C4-2B (cell line): ENCODE measurements at regions not wholly inside any gene's neighbourhood (a gene's known extent, or its start where the extent isn't known, plus 50 kb on each side); places are given as distances from the start of the nearest gene placed in this dataset.

Experiments used
- H3K27ac ChIP-seq: fragments of 450-650 bp; 2 replicates; pipeline ENCODE4 v1.5.1; 2017
- ZFX ChIP-seq: fragments of 450-650 bp; IDR thresholded peaks from 2 replicates; pipeline ENCODE4 v1.6.1; 2017
- TF ChIP-seq, protein P1 (sequence below): fragments of 450-650 bp; conservative IDR thresholded peaks from 2 replicates; pipeline ENCODE4 v1.5.1; 2017; ENCODE audit warnings: mild to moderate bottlenecking

DNA sequence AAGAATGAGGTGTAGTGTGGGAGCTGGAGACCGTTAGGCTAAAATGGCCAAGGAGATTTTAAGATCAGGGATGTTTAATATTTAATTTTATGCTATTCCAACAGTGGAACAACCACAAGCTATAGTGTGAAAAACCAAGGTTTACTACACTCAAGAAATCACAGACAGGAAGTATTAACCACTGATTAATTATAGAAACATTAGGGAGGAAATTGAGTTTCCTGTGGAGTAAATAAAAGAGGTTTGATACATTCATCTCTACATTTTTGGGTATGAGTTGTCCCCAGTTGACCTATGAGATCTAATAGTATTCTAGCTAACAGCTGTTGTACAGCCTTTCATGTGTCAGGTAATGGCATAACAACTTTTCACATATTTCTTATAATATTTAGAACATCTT, 103.7 kb upstream of the MPDZ start:
- TF ChIP-seq, protein P1, sequence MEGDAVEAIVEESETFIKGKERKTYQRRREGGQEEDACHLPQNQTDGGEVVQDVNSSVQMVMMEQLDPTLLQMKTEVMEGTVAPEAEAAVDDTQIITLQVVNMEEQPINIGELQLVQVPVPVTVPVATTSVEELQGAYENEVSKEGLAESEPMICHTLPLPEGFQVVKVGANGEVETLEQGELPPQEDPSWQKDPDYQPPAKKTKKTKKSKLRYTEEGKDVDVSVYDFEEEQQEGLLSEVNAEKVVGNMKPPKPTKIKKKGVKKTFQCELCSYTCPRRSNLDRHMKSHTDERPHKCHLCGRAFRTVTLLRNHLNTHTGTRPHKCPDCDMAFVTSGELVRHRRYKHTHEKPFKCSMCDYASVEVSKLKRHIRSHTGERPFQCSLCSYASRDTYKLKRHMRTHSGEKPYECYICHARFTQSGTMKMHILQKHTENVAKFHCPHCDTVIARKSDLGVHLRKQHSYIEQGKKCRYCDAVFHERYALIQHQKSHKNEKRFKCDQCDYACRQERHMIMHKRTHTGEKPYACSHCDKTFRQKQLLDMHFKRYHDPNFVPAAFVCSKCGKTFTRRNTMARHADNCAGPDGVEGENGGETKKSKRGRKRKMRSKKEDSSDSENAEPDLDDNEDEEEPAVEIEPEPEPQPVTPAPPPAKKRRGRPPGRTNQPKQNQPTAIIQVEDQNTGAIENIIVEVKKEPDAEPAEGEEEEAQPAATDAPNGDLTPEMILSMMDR: no peak
- H3K27ac ChIP-seq: no peak overlapping the region

DNA sequence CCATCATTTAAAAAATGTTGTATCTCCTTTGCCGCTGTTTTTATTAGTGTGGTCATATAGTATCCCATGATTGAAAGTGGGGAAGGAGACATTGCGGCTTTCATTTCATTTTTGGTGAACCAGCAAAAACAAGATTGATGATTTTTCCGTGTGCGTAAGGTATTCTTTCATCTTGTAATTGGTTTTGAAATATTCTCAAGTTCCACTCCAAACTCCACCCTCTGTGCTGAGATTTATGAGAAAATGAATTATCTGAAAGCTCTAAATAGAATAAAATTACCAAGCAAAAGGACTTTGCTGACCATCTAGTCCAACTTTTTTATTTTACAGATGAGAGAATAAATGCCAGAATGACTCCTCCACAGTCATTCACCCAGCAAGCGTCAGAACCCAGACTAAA, 103.1 kb upstream of the MPDZ start:
- TF ChIP-seq ZFX: no peak
- TF ChIP-seq, protein P1: no peak

DNA sequence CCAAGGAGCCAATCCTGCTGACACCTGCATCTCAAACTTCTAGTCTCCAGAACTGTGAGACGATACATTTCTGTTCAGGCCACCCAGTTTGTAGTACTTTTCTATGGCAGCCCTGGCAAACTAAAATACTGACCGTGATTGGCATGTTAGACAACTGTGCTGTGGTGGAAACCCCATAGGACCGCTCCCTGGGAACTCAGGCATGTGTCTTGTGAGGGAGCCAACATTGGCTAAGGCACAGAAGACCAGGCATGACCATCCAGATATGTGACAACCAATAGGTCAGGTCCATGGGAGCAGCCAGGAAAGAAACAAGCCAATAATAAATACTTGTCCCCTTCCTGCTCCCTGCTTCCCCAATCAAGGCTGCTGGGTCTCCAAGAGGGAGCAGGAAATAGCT, 101.4 kb upstream of the MPDZ start:
- no peak overlapping the region for H3K27ac ChIP-seq
- TF ChIP-seq ZFX: no peak
- TF ChIP-seq, protein P1: no peak

More for the DNA sequence above, 103.1 kb upstream of the MPDZ start:
- no peak overlapping the region for H3K27ac ChIP-seq

DNA sequence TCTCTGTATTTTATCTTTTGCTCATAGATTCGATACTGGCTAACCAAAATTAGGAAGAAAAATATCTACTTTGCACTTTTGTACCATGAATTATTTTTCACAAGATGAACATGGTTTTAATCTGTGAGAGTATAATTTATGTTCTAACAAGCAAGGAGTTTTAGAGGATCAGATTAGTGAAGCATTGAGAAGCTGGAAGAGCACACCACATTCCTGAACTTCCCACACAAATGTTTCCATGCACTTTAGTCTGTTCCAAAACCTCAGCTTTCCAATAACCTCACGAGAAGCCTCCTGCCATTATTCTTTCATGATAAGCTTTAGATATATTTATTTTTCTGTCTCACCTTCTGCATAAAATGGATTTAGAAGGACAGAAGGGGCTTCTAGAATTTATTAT, 98.7 kb upstream of the MPDZ start:
- no peak overlapping the region for H3K27ac ChIP-seq
- TF ChIP-seq, protein P1: no peak
- TF ChIP-seq ZFX: no peak

DNA sequence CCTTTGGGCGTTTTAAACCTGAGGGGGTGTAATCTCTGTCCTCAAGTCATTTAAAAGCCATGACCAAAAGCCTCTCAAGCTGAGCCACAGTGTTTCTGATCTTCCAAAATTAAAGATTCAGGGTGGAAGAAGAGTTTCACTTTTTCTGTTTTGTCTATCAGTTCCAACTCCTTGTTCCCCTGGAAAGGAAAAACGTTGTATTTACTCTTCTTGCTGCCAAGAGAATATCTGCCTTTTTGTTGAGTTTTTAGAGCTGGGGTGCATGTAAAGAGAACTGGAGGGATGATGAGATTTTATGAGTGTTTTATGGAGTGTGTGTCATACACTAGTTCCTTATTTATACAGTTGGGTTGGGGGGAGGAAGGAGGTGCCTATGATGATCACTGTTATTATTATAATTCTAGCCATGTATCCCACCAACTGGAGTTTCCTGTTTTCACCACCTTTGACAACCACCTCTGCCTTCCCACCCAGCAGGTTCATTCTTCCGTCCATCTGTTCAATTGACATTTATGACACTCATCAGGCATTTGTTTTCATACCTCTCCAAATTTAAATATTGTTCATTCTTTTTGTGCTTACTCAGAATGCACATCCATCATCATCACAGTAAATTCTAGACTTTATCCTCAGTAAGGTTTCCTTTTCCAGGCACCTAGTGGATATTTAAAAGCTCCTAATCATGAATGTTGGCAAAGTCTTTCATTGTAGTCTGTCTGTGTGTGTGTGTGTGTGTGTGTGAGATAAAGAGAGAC, 97.9 kb upstream of the MPDZ start:
- no peak overlapping the region for H3K27ac ChIP-seq
- no peak for TF ChIP-seq ZFX
- TF ChIP-seq, protein P1: no peak

DNA sequence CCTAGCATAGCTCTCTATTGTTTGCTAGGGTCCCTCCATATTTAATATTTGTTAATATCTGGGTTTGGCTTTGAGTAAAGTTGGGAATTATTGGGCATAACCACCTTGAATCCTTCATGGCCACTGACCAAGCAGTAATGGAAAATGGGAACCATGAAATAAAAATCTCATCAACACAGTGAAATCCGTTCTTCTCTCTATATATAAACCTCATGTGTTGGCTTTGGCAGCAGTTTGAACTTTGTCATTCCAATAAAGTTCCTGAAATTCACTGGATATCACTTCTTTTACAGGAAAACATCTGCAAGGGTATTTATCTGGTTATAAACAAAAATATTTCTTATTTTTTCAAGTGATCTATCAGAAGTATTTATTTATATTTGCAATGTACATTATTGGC, 93.0 kb upstream of the MPDZ start:
- no peak for TF ChIP-seq ZFX
- TF ChIP-seq, protein P1: no peak
- no peak overlapping the region for H3K27ac ChIP-seq

DNA sequence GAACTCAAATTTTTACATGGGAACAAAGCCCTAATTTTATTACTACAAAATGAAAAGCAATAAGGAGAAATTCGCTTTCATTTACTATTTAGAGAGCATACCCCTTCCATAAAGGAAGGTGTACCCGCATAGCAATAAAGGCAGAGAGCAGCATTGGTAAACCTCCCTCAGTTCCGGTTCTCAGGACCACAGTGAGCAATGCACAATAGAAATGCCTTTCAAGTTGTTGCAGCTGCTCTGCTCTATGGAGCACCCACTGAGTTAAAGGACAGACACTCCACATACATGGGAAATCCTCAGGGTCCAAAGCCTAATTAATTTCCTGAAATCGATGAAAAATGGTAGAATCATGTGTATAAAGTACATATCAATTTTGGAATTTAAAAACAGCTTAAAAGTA, 89.9 kb upstream of the MPDZ start:
- TF ChIP-seq, protein P1: no peak
- no peak for TF ChIP-seq ZFX

More for the DNA sequence above, 89.9 kb upstream of the MPDZ start:
- H3K27ac ChIP-seq: no peak overlapping the region
